Activated B cell treated with CpG ODN at 0.5 μM for 24 hours (primary cell): ENCODE measurements at regions not wholly inside any gene's neighbourhood (a gene's known extent, or its start where the extent isn't known, plus 50 kb on each side); places are given as distances from the start of the nearest gene placed in this dataset.

Source experiments
- ATAC-seq: fragments of 200-7000 bp; cut with Tn5 transposase; one replicate; pipeline ENCODE4 v1.10.0; 2021; ENCODE audit warnings: low read depth, mild to moderate bottlenecking, moderate library complexity
- CTCF ChIA-PET: fragments of 350-600 bp; sonication (Branson Sonifier 250); formaldehyde crosslinking; loops from one replicate; lab custom pipeline; 2021; ENCODE audit warnings: antibody characterized with exemption; lab: Charles Lee
- POLR2A ChIA-PET: fragments of 350-600 bp; sonication (Branson Sonifier 250); formaldehyde crosslinking; loops from one replicate; lab custom pipeline; 2021; ENCODE audit warnings: antibody characterized with exemption; lab: Charles Lee
- DNase-seq: peaks from one replicate; pipeline ENCODE4 v3.0.0; 2022
- H3K27ac Mint-ChIP-seq: one replicate; pipeline ENCODE4 v1.8.0; 2020; ENCODE audit warnings: mixed read lengths
- H3K27me3 Mint-ChIP-seq: one replicate; pipeline ENCODE4 v1.8.0; 2021; ENCODE audit warnings: mixed read lengths
- H3K36me3 Mint-ChIP-seq: one replicate; pipeline ENCODE4 v1.8.0; 2021; ENCODE audit warnings: low read depth, mixed read lengths
- H3K4me1 Mint-ChIP-seq: one replicate; pipeline ENCODE4 v1.8.0; 2021; ENCODE audit warnings: mixed read lengths
- H3K4me3 Mint-ChIP-seq: one replicate; pipeline ENCODE4 v1.8.0; 2020; ENCODE audit warnings: mild to moderate bottlenecking, mixed read lengths
- H3K9me3 Mint-ChIP-seq: one replicate; pipeline ENCODE4 v1.8.0; 2020; ENCODE audit warnings: mixed read lengths
- intact Hi-C: fragments of 100-400 bp; cut with micrococcal nuclease; formaldehyde crosslinking; loops from one replicate; pipeline ENCODE4 v1.15.1; 2024
- TF ChIP-seq, protein P1 (sequence below): fragments of 200-600 bp; IDR thresholded peaks from one replicate; pipeline ENCODE4 v1.8.0; 2022; ENCODE audit warnings: antibody characterized with exemption, mild to moderate bottlenecking

DNA sequence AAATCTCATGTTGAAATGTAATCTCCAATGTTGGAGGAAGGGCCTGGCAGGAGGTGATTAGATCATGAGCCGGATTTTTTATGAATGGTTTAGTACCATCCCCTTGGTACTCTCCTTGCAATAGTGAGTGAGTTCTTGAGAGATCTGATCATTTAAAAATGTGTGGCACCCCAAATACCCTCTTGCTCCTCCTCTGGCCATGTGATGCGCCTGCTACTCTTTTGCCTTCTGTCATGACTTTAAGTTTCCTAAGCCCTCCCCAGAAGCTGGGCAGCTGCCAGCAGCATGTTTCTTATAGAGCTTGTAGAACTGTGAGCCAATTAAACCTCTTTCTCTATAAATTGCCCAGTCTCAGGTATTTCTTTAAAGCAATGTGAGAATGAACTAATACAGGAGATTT lies 72.6 kb upstream of the FIGN start:
- Mint-ChIP-seq H3K4me3 (no peak overlapping the region), H3K9me3 (no peaks in the 10 kb centered on the region), H3K4me1 (no peaks in the 10 kb centered on the region), H3K27me3 (no peaks in the 10 kb centered on the region), H3K27ac (no peak overlapping the region), H3K36me3 (no peaks in the 10 kb centered on the region)
- ATAC-seq, result no peak
- ChIA-PET POLR2A (no interaction called here), CTCF (no interaction called here)
- DNase-seq, result no peak
- intact Hi-C loops, result no loop called here
- TF ChIP-seq, protein P1, sequence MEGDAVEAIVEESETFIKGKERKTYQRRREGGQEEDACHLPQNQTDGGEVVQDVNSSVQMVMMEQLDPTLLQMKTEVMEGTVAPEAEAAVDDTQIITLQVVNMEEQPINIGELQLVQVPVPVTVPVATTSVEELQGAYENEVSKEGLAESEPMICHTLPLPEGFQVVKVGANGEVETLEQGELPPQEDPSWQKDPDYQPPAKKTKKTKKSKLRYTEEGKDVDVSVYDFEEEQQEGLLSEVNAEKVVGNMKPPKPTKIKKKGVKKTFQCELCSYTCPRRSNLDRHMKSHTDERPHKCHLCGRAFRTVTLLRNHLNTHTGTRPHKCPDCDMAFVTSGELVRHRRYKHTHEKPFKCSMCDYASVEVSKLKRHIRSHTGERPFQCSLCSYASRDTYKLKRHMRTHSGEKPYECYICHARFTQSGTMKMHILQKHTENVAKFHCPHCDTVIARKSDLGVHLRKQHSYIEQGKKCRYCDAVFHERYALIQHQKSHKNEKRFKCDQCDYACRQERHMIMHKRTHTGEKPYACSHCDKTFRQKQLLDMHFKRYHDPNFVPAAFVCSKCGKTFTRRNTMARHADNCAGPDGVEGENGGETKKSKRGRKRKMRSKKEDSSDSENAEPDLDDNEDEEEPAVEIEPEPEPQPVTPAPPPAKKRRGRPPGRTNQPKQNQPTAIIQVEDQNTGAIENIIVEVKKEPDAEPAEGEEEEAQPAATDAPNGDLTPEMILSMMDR, result no peak

DNA sequence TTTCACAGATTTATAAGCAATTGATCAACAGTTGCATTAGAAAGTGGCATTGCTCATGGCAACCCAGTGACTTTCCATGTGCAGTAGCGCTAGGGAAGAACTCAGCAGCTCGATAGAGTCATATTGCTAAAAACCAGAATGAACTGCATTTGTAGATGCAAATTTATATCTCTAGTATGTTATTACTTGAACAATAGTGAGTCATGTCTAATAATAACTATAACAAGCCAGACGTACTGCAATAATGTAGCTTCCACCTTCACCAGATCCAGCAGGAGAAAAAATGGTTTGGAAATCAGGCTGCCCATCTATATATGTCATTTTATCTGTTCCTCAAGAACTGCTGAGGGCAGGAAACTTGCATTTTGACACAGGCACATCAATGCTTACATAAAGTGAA lies 66.5 kb upstream of the FIGN start:
- TF ChIP-seq, protein P1, result no peak
- H3K27ac Mint-ChIP-seq, result no peak overlapping the region
- no peaks in the 10 kb centered on the region for H3K9me3 Mint-ChIP-seq
- H3K36me3 Mint-ChIP-seq, result no peaks in the 10 kb centered on the region
- intact Hi-C loops, result no loop called here
- ATAC-seq, result no peak
- no peak overlapping the region for H3K4me3 Mint-ChIP-seq
- no peaks in the 10 kb centered on the region for H3K4me1 Mint-ChIP-seq
- CTCF ChIA-PET, result no interaction called here
- POLR2A ChIA-PET, result no interaction called here
- no peaks in the 10 kb centered on the region for H3K27me3 Mint-ChIP-seq
- DNase-seq, result no peak

DNA sequence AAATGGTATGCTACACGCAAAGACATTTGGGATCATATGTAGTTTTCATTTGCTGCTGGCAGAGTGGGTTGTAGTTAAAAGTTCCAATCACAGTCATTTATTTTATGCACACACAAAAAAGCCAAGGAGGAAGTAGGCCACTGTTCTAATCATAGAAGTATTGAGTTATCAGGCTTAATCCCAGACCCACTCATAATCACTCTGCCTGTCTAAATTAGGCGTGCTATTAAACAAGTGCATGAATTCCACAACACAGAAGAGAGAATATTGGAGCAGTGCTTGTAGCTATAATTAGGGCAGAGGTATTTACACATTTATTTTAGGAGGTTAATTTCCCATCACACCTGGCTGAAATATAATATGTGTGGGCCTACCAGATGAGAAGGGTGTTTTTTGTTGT lies 65.7 kb upstream of the FIGN start:
- H3K4me3 Mint-ChIP-seq, result no peak overlapping the region
- intact Hi-C loops, result no loop called here
- POLR2A ChIA-PET, result no interaction called here
- no peaks in the 10 kb centered on the region for H3K27me3 Mint-ChIP-seq
- DNase-seq (no peak), ATAC-seq (no peak)
- TF ChIP-seq, protein P1, result no peak
- CTCF ChIA-PET, result no interaction called here
- H3K9me3 Mint-ChIP-seq, result no peaks in the 10 kb centered on the region
- no peak overlapping the region for H3K27ac Mint-ChIP-seq
- no peaks in the 10 kb centered on the region for H3K4me1 Mint-ChIP-seq
- H3K36me3 Mint-ChIP-seq, result no peaks in the 10 kb centered on the region

DNA sequence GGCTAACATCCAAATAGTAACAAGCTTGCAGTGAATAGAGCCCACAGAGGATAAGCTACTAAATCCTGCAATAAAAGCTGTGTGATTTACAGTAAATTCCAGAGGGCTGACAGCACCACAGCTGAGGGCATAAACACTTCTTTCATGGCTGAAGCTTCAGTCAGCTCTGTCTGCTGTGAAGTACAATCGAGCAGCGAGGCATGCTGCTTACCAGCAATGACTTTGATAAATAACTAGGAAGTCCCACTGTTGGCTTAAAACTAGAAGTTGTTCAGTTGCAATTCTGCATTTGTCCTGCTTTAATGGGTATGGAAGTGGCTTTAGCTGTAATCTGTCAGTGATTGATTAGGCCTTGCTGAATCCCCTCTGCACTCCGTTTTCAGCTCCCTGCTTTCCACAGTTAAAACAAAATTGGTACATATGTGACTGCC lies 65.2 kb upstream of the FIGN start:
- Mint-ChIP-seq H3K27ac (no peak overlapping the region), H3K36me3 (no peaks in the 10 kb centered on the region), H3K4me3 (no peak overlapping the region), H3K27me3 (no peaks in the 10 kb centered on the region), H3K4me1 (no peaks in the 10 kb centered on the region), H3K9me3 (no peaks in the 10 kb centered on the region)
- POLR2A ChIA-PET, result no interaction called here
- intact Hi-C loops, result no loop called here
- CTCF ChIA-PET, result no interaction called here
- no peak for ATAC-seq
- TF ChIP-seq, protein P1, result no peak
- no peak for DNase-seq

DNA sequence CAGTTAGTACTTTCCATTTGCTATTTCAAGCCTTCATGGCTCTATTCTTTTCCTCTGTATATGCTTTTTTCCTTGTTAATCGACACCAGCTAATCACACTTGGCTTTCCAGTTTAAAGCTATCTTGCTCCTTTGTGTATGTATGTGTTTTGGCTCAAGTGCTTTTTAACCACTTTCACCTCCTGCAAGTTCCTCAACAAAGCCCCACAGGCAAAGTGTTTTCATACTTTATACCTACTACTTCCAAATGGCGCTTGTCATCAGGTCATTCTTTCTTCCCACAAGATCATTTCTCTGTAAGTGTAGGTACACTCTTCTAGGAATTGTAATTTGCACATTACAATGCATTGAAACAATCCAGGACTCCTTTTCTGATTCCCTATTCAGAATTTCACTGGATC lies 64.0 kb upstream of the FIGN start:
- ChIA-PET POLR2A (no interaction called here), CTCF (no interaction called here)
- no peaks in the 10 kb centered on the region for H3K27me3 Mint-ChIP-seq
- H3K9me3 Mint-ChIP-seq, result no peaks in the 10 kb centered on the region
- H3K4me3 Mint-ChIP-seq, result no peak overlapping the region
- H3K4me1 Mint-ChIP-seq, result no peaks in the 10 kb centered on the region
- intact Hi-C loops, result no loop called here
- ATAC-seq, result no peak
- no peak for DNase-seq
- no peaks in the 10 kb centered on the region for H3K36me3 Mint-ChIP-seq
- TF ChIP-seq, protein P1, result no peak
- H3K27ac Mint-ChIP-seq, result no peak overlapping the region
